CD4-positive, alpha-beta memory T cell (primary cell): ENCODE measurements at regions not wholly inside any gene's neighbourhood (a gene's known extent, or its start where the extent isn't known, plus 50 kb on each side); places are given as distances from the start of the nearest gene placed in this dataset.

Source experiments
- CTCF ChIA-PET: fragments of 350-600 bp; sonication (Branson Sonifier 250); formaldehyde crosslinking; loops from one replicate; lab custom pipeline; 2021; ENCODE audit warnings: inconsistent platforms; ENCODE audit not compliant: partially characterized antibody; lab: Charles Lee
- POLR2A ChIA-PET: fragments of 350-600 bp; sonication (Branson Sonifier 250); formaldehyde crosslinking; loops from one replicate; lab custom pipeline; 2021; ENCODE audit not compliant: partially characterized antibody; lab: Charles Lee
- DNase-seq, 5 donors: peaks; one replicate each; pipeline versions ENCODE4 v3.0.0 to v3.0.0-alpha.2; 2020 to 2022; ENCODE audit warnings: mixed read lengths in 1 of 5
- H3K27ac ChIP-seq: one replicate; pipeline ENCODE4 v1.7.0; 2013; ENCODE audit warnings: low read depth, low read length
- H3K27me3 ChIP-seq: 2 replicates; pipeline ENCODE4 v1.7.0; 2013; ENCODE audit warnings: mild to moderate bottlenecking, low read length, moderate library complexity; ENCODE audit not compliant: insufficient read depth
- H3K36me3 ChIP-seq: 2 replicates; pipeline ENCODE4 v1.7.0; 2013; ENCODE audit warnings: mild to moderate bottlenecking, low read length, moderate library complexity; ENCODE audit not compliant: insufficient read depth
- H3K4me1 ChIP-seq: 2 replicates; pipeline ENCODE4 v1.7.0; 2013; ENCODE audit warnings: mild to moderate bottlenecking, low read length, moderate library complexity; ENCODE audit not compliant: insufficient read depth
- H3K4me3 ChIP-seq, 2 donors: one replicate each; pipeline ENCODE4 v1.7.0; 2013; ENCODE audit warnings: low read length in 2 of 2, mild to moderate bottlenecking in 1 of 2
- H3K9me3 ChIP-seq, 2 donors: one replicate each; pipeline ENCODE4 v1.7.0; 2013; ENCODE audit warnings: low read length in 2 of 2, control low read depth in 1 of 2; ENCODE audit not compliant: control insufficient read depth in 1 of 2
- H3K27ac Mint-ChIP-seq, 7 donors: one replicate each; pipeline ENCODE4 v1.8.0; 2020 to 2021; ENCODE audit warnings: mixed read lengths in 7 of 7, mild to moderate bottlenecking in 6 of 7, inconsistent platforms in 3 of 7, moderate library complexity in 3 of 7
- H3K27me3 Mint-ChIP-seq, 2 donors: one replicate each; pipeline ENCODE4 v1.8.0; 2020 to 2021; ENCODE audit warnings: mixed read lengths in 2 of 2
- H3K36me3 Mint-ChIP-seq, 2 donors: one replicate each; pipeline ENCODE4 v1.8.0; 2020 to 2021; ENCODE audit warnings: mixed read lengths in 2 of 2, inconsistent platforms in 1 of 2, mild to moderate bottlenecking in 1 of 2
- H3K4me1 Mint-ChIP-seq, 4 donors: one replicate each; pipeline ENCODE4 v1.8.0; 2020 to 2021; ENCODE audit warnings: mixed read lengths in 4 of 4, mild to moderate bottlenecking in 1 of 4
- H3K4me3 Mint-ChIP-seq, 8 donors: one replicate each; pipeline ENCODE4 v1.8.0; 2020 to 2021; ENCODE audit warnings: mixed read lengths in 8 of 8, mild to moderate bottlenecking in 7 of 8, moderate library complexity in 6 of 8, inconsistent platforms in 3 of 8
- H3K9me3 Mint-ChIP-seq, 8 donors: one replicate each; pipeline ENCODE4 v1.8.0; 2020 to 2021; ENCODE audit warnings: mixed read lengths in 8 of 8, mild to moderate bottlenecking in 5 of 8, inconsistent platforms in 3 of 8, moderate library complexity in 1 of 8
- intact Hi-C: fragments of 100-400 bp; cut with micrococcal nuclease; formaldehyde crosslinking; loops from one replicate; pipeline ENCODE4 v1.15.1; 2023

DNA sequence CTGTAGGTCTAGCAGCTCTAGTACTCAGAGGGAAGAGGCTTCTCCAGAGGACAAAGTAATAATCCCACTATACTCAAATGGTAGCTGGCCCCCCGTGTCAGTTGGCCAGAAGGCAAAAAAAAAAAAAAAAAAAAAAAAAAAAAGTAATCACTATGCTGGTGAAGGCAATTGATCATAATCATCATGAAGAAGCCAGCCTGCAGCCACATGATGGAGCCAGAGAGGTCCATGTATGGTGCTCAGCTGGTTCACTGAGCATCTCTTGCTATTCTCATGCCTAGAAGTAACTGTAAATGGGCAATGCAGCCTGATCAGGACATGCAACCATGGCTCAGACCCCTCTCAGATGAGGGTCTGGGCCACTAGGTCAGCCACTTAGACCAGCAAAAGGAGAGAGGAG, 378.8 kb downstream of the MED13L start:
- no peaks in the 10 kb centered on the region for H3K36me3 Mint-ChIP-seq
- ChIA-PET CTCF (interaction anchor here (1.7 kb wide), 1 partner anchor 20 kb away, joined by 4 read pairs; no protein-coding TSS in a partner anchor), POLR2A (no interaction called here)
- H3K4me1 Mint-ChIP-seq = no peaks in the 10 kb centered on the region
- DNase-seq = no peak
- Histone ChIP-seq H3K4me1 (no peaks in the 10 kb centered on the region), H3K9me3 (no peaks in the 10 kb centered on the region), H3K27ac (no peak overlapping the region), H3K4me3 (no peak overlapping the region), H3K36me3 (no peaks in the 10 kb centered on the region), H3K27me3 (no peaks in the 10 kb centered on the region)
- H3K27ac Mint-ChIP-seq = no peak overlapping the region
- peaks cover 5 to 8% of the 10 kb centered on the region in 2 donors for H3K27me3 Mint-ChIP-seq
- no peak overlapping the region for H3K4me3 Mint-ChIP-seq
- H3K9me3 Mint-ChIP-seq = peaks cover 0 to 10% (median 4%) of the 10 kb centered on the region in 8 donors
- intact Hi-C loops = no loop called here

DNA sequence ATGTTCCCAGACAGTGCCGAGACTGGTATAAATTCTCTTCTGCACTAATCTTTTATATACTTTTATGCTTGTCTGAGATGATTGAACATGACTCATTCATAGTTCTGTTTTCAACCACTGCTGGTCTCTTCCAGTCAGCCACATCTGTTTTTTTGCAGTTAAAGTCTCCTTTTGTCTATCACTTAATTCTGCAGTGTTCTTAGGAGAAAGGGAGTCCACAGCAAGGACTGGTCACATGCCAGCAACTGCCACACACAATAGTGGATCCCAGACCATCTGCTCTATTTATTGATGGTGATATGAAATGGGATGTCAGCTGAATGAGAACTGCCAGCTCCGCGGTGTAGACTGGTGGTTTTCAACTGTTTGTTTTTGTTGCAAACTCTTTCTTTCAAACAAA, 379.8 kb downstream of the MED13L start:
- no peak overlapping the region for H3K27ac ChIP-seq
- CTCF ChIA-PET = no interaction called here
- POLR2A ChIA-PET = no interaction called here

DNA sequence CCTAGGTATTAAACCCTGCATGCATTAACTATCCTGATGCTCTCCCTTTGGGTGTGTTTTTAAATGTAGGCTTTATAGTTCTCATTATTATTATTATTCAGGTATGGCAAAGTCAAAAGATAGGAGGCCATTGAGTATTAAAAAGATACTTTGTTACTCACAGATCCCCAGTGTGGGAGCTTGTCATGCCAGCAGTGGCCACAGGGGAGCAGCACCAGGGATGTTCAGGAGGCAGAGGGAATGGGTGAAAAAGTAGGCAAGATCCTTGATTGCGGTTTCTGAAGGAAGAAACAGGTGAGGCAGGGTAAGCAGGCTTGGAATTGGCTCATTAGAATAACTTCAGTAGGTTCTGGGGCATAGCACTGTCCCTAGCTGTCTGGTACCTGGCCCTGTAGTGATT, 382.2 kb downstream of the MED13L start:
- no peak overlapping the region for H3K4me3 ChIP-seq
- ChIA-PET POLR2A (interaction anchor here (0.5 kb wide), 1 partner anchor 69 kb away, joined by 3 read pairs; no protein-coding TSS in a partner anchor), CTCF (no interaction called here)
- no peak for DNase-seq
- intact Hi-C loops = no loop called here
- H3K27ac ChIP-seq = no peak overlapping the region
- no peaks in the 10 kb centered on the region for H3K9me3 ChIP-seq
- H3K4me1 Mint-ChIP-seq = no peaks in the 10 kb centered on the region
- H3K27me3 Mint-ChIP-seq = peaks cover 8 to 14% of the 10 kb centered on the region in 2 donors
- no peaks in the 10 kb centered on the region for H3K36me3 Mint-ChIP-seq
- no peaks in the 10 kb centered on the region for H3K27me3 ChIP-seq
- H3K4me1 ChIP-seq = no peaks in the 10 kb centered on the region
- H3K36me3 ChIP-seq = no peaks in the 10 kb centered on the region
- peaks cover 0 to 7% (median 2%) of the 10 kb centered on the region in 8 donors for H3K9me3 Mint-ChIP-seq
- H3K27ac Mint-ChIP-seq = no peak overlapping the region
- H3K4me3 Mint-ChIP-seq = no peak overlapping the region

More for the DNA sequence above, 379.8 kb downstream of the MED13L start:
- Histone ChIP-seq H3K27me3 (no peaks in the 10 kb centered on the region), H3K4me3 (no peak overlapping the region), H3K9me3 (no peaks in the 10 kb centered on the region), H3K4me1 (no peaks in the 10 kb centered on the region), H3K36me3 (no peaks in the 10 kb centered on the region)
- no peak for DNase-seq
- intact Hi-C loops = no loop called here
- Mint-ChIP-seq H3K27me3 (peaks cover 4 to 12% of the 10 kb centered on the region in 2 donors), H3K27ac (no peak overlapping the region), H3K4me1 (no peaks in the 10 kb centered on the region), H3K36me3 (no peaks in the 10 kb centered on the region), H3K4me3 (no peak overlapping the region), H3K9me3 (peaks cover 0 to 7% (median 2%) of the 10 kb centered on the region in 8 donors)

DNA sequence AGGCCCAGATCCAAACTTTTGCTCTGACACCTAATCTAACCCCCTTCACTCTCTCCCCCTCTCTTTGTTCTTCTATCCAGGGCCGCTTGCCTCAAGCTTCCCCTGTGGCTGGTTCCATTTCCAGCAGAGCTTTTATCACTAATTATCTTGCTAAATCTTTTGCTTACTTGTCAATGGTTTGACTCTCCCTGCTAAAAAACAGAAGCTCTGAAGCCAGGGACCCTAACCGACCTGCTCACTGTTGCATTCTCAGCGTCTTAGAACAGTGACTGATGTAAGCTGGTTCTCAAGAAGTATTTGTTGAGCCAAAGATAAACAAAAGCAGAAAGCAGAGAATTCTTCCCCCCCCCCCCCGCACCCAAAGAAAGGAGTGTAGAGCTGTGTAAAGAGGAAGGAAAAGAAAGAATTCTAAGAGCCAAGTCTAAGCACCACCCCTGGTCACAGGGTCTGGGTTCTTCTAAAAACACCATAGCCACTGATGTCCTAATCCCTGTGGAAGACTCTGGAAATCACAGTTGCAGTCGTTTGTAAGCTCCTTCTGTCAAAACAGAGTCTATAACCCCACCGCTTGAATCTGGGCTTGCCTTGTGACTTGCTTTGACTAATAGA, 385.8 kb downstream of the MED13L start:
- no peak for DNase-seq
- H3K9me3 Mint-ChIP-seq = peaks cover 0 to 7% (median 2%) of the 10 kb centered on the region in 8 donors
- CTCF ChIA-PET = interaction anchor here (1.1 kb wide), 1 partner anchor 26 kb away, joined by 3 read pairs; no protein-coding TSS in a partner anchor
- intact Hi-C loops = no loop called here
- no peaks in the 10 kb centered on the region for H3K27me3 ChIP-seq
- H3K27ac ChIP-seq = no peak overlapping the region
- H3K4me1 ChIP-seq = no peaks in the 10 kb centered on the region
- H3K4me3 Mint-ChIP-seq = no peak overlapping the region
- H3K9me3 ChIP-seq = no peaks in the 10 kb centered on the region
- no peak overlapping the region for H3K4me3 ChIP-seq
- no peaks in the 10 kb centered on the region for H3K36me3 Mint-ChIP-seq
- no peak overlapping the region for H3K27ac Mint-ChIP-seq
- no peaks in the 10 kb centered on the region for H3K4me1 Mint-ChIP-seq
- POLR2A ChIA-PET = interaction anchor here (0.6 kb wide), 1 partner anchor 323 kb away, joined by 3 read pairs; no protein-coding TSS in a partner anchor
- H3K27me3 Mint-ChIP-seq = peaks cover 11 to 17% of the 10 kb centered on the region in 2 donors
- H3K36me3 ChIP-seq = no peaks in the 10 kb centered on the region

DNA sequence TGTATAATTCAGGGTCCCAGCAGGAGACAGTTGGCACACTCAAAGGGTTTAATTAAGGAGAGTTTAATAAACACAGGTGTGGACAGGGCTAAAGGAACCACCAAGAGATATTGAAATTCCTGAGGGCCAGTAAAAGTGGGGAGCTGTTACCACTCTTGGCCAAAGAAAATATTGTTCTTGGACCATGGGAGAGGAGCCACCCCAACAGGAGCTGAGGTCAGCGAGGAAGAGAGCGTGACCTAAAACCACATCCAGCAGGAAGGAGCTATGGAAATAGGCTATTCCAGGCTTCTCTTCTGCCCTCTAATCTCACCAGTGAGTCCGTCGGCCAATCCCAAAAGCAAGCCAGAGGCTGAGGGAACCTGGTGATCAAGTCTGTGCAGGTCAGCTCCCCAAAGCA, 390.8 kb downstream of the MED13L start:
- Histone ChIP-seq H3K27ac (no peak overlapping the region), H3K27me3 (no peaks in the 10 kb centered on the region), H3K4me3 (no peak overlapping the region), H3K9me3 (no peaks in the 10 kb centered on the region), H3K36me3 (no peaks in the 10 kb centered on the region), H3K4me1 (no peaks in the 10 kb centered on the region)
- Mint-ChIP-seq H3K27me3 (peaks cover 6 to 12% of the 10 kb centered on the region in 2 donors), H3K9me3 (peaks cover 0 to 4% (median 0%) of the 10 kb centered on the region in 8 donors), H3K36me3 (no peaks in the 10 kb centered on the region), H3K4me3 (no peak overlapping the region), H3K4me1 (no peaks in the 10 kb centered on the region), H3K27ac (no peak overlapping the region)
- intact Hi-C loops = no loop called here
- ChIA-PET CTCF (interaction anchor here (2.7 kb wide), 1 partner anchor 31 kb away, joined by 7 read pairs; no protein-coding TSS in a partner anchor), POLR2A (no interaction called here)
- no peak for DNase-seq

DNA sequence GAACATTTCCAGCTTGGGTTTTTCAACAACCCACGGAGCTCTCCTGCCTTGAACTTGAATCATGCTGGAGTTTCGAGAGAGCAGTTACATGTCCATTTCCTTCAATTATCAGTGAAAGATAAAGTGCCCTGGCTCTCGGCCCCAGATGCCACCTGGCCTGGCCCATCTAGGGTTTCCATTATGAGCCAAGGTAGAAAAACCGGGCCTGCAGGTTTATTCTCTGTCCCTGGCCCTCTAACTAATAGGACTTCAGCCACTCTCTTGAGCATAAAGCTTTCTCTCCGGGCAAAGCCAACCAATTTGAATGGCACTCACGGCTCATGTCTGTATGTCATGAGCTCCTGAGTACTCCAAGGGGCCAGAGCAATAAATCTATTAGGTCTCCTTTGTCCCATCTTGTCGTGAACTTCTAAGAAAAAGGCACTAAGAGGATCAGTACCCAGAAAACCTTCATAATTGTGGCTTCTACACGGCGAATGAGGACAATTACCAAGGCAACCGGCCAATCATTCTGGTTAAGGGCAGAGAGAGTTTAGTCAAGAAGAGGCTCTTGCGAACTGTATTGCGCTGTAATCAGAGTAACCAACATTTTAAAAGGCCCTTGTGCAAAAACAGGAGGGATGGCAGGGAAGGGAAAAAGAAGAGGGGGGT, 392.3 kb downstream of the MED13L start:
- H3K9me3 Mint-ChIP-seq = peaks cover 0 to 2% (median 0%) of the 10 kb centered on the region in 8 donors
- DNase-seq = no peak
- POLR2A ChIA-PET = no interaction called here
- no peak overlapping the region for H3K27ac Mint-ChIP-seq
- Histone ChIP-seq H3K27me3 (no peaks in the 10 kb centered on the region), H3K27ac (no peak overlapping the region), H3K4me1 (no peaks in the 10 kb centered on the region), H3K9me3 (no peaks in the 10 kb centered on the region), H3K36me3 (no peaks in the 10 kb centered on the region), H3K4me3 (no peak overlapping the region)
- H3K4me1 Mint-ChIP-seq = no peaks in the 10 kb centered on the region
- H3K4me3 Mint-ChIP-seq = no peak overlapping the region
- H3K27me3 Mint-ChIP-seq = peaks cover 5 to 12% of the 10 kb centered on the region in 2 donors
- intact Hi-C loops = no loop called here
- no peaks in the 10 kb centered on the region for H3K36me3 Mint-ChIP-seq
- CTCF ChIA-PET = no interaction called here

DNA sequence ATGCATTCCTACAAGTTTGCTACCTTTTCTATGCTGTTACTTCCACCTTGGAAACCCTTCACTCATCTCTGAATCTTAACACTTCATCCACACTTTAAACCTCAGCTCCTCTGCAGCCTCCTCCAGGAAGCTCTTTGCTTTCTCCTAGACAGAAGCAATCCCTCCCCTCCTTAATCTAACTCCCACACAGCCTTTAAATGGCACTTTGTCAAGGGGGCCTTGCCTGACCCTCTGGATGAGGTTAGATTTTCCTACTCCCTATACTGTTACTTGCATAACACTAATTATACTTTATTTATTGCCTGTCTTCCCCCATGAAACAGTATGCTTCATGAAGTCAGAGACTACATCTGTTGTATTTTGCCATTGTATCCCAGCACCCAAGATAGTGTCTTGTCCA, 394.6 kb downstream of the MED13L start:
- intact Hi-C loops = no loop called here
- Mint-ChIP-seq H3K27me3 (peaks cover 4 to 9% of the 10 kb centered on the region in 2 donors), H3K4me1 (no peaks in the 10 kb centered on the region), H3K27ac (no peak overlapping the region), H3K4me3 (no peak overlapping the region), H3K36me3 (no peaks in the 10 kb centered on the region), H3K9me3 (peaks cover 0 to 2% (median 0%) of the 10 kb centered on the region in 8 donors)
- ChIA-PET POLR2A (no interaction called here), CTCF (no interaction called here)
- Histone ChIP-seq H3K36me3 (no peaks in the 10 kb centered on the region), H3K4me3 (no peak overlapping the region), H3K27me3 (no peaks in the 10 kb centered on the region), H3K9me3 (no peaks in the 10 kb centered on the region), H3K4me1 (no peaks in the 10 kb centered on the region), H3K27ac (no peak overlapping the region)
- DNase-seq = no peak
